Suprapubic skin (tissue), 4 donors: ENCODE measurements at regions not wholly inside any gene's neighbourhood (a gene's known extent, or its start where the extent isn't known, plus 50 kb on each side); places are given as distances from the start of the nearest gene placed in this dataset.

Experiments
- EP300 ChIP-seq: sonication (generic); formaldehyde crosslinking; IDR thresholded peaks from one replicate; pipeline ENCODE4 v1.6.1; 2017; ENCODE audit warnings: antibody characterized with exemption
- POLR2A ChIP-seq, 2 donors: fragments of 450-650 bp; IDR thresholded peaks; one replicate each; pipeline ENCODE4 v1.6.1; 2017; ENCODE audit warnings: antibody characterized with exemption in 2 of 2, mild to moderate bottlenecking in 2 of 2, moderate library complexity in 2 of 2
- POLR2AphosphoS5 ChIP-seq, 3 donors: sonication (generic); formaldehyde crosslinking; IDR thresholded peaks; one replicate each; pipeline ENCODE4 v1.6.1; 2017; ENCODE audit warnings: antibody characterized with exemption in 3 of 3
- TF ChIP-seq, protein P1 (sequence below), 2 donors: fragments of 200-600 bp in 1 of 2; fragments of 450-650 bp in 1 of 2; sonication (generic) in 1 of 2; IDR thresholded peaks; one replicate each; pipeline ENCODE4 v1.5.1; 2016 to 2019; ENCODE audit warnings: antibody characterized with exemption in 2 of 2, mild to moderate bottlenecking in 1 of 2, moderate library complexity in 1 of 2

DNA sequence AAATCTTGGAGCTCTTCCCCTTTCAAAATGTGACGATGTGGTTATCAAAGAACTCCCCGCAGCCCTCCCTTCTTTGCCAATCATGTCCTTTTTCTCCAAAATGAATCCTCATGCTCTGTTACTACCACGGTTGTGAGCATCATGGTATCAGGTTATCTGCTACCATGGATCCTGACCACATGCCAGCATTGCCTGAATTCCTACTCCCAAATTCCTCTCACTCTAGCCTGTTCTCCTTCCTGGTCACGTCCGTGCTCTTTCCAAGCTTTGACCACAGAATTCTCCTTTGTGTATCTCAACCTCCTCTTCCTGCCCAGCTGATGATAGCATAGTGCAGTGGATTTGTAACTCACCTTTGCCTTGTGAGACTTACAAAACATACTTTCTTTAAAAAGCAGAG, 59.5 kb upstream of the FBXL7 start:
- TF ChIP-seq, protein P1, sequence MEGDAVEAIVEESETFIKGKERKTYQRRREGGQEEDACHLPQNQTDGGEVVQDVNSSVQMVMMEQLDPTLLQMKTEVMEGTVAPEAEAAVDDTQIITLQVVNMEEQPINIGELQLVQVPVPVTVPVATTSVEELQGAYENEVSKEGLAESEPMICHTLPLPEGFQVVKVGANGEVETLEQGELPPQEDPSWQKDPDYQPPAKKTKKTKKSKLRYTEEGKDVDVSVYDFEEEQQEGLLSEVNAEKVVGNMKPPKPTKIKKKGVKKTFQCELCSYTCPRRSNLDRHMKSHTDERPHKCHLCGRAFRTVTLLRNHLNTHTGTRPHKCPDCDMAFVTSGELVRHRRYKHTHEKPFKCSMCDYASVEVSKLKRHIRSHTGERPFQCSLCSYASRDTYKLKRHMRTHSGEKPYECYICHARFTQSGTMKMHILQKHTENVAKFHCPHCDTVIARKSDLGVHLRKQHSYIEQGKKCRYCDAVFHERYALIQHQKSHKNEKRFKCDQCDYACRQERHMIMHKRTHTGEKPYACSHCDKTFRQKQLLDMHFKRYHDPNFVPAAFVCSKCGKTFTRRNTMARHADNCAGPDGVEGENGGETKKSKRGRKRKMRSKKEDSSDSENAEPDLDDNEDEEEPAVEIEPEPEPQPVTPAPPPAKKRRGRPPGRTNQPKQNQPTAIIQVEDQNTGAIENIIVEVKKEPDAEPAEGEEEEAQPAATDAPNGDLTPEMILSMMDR (IDR thresholded peaks at IDR 0.05), result no peak
- TF ChIP-seq POLR2AphosphoS5 (IDR thresholded peaks at IDR 0.05) (no peak), POLR2A (IDR thresholded peaks at IDR 0.05) (no peak), EP300 (no peak)
